ENCODE measurements at regions not wholly inside any gene's neighbourhood (a gene's known extent, or its start where the extent isn't known, plus 50 kb on each side); places are given as distances from the start of the nearest gene placed in this dataset.

DNA sequence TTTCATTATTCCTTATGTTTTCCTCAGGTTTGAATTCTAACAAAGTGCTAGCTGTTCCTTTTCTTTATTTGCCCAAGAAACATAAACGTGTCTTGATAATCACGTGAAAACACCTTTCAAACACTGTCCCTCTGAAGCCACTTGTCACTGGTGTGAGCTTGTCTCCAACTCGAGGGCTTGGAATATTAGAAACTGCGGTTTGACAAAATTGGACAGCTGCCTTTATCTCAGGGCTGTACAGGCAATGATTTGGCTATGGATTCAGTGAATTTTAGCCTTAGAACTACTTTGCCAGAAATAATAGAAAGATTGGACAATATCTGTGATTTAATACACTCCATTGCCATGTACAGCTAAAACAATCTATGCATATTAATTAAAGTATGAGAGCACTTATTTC, 763.0 kb upstream of the ACVR2A start:
- Histone ChIP-seq H3K27me3 (replicated peaks in 2 of 5; ENCODE audit: control insufficient read depth in 4 of 5, insufficient read depth in 5 of 5, low read length in 4 of 5) (no peaks in the 10 kb centered on the region), H3K36me3 (ENCODE audit: control insufficient read depth in 4 of 4, insufficient read depth in 4 of 4, low read length in 3 of 4) (no peaks in the 10 kb centered on the region), H3K4me3 (ENCODE audit: control insufficient read depth in 1 of 7, extremely low read depth in 1 of 7, insufficient read depth in 4 of 7, low read depth in 2 of 7, low read length in 6 of 7) (no peak overlapping the region), H3K27ac (ENCODE audit: insufficient read depth in 1 of 2, low read depth in 1 of 2, low read length in 2 of 2, poor library complexity in 1 of 2, severe bottlenecking in 2 of 2) (no peak overlapping the region), H3K9me3 (ENCODE audit: control extremely low read depth in 1 of 5, control insufficient read depth in 4 of 5, insufficient read depth in 2 of 5, low read depth in 1 of 5, low read length in 4 of 5) (no peaks in the 10 kb centered on the region), H3K4me1 (ENCODE audit: control extremely low read depth in 1 of 4, control insufficient read depth in 4 of 4, insufficient read depth in 4 of 4, low read length in 3 of 4) (no peaks in the 10 kb centered on the region)
- CTCF ChIA-PET, result interaction anchor here (0.7 to 4.8 kb wide), 7 partner anchors 13 to 843 kb away, joined by 3 to 57 read pairs (median 6); no protein-coding TSS in a partner anchor
- no peak for DNase-seq
- POLR2A ChIA-PET, result no interaction called here
- WGBS (ENCODE audit: insufficient coverage), result 80% methylated on average over 2 of the region's 4 CpGs

DNA sequence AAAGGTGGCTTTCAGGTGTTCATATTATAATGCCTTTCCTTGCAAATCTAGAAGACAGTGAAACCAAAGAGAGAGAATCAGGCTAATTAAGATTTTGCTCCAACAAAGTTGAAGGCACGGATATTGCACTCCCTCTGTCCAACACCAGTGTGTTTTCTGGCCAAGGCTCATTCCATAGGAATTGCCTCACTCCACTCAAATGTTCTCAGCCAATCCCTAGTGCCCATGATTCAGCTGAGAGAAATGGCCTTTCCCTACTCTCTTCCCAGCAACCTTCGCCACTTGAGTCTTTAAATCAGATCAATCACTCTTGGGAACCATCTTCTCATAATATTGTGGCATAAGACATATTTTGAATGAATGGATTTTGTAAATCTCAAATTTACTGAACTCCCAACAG, 768.2 kb upstream of the ACVR2A start:
- ChIA-PET CTCF (interaction anchor here (1.5 kb wide), 1 partner anchor 31 kb away, joined by 4 read pairs; no protein-coding TSS in a partner anchor), POLR2A (no interaction called here)
- Histone ChIP-seq H3K27ac (ENCODE audit: insufficient read depth in 1 of 2, low read depth in 1 of 2, low read length in 2 of 2, poor library complexity in 1 of 2, severe bottlenecking in 2 of 2) (no peak overlapping the region), H3K27me3 (replicated peaks in 2 of 5; ENCODE audit: control insufficient read depth in 4 of 5, insufficient read depth in 5 of 5, low read length in 4 of 5) (no peaks in the 10 kb centered on the region), H3K9me3 (ENCODE audit: control extremely low read depth in 1 of 5, control insufficient read depth in 4 of 5, insufficient read depth in 2 of 5, low read depth in 1 of 5, low read length in 4 of 5) (no peaks in the 10 kb centered on the region), H3K4me1 (ENCODE audit: control extremely low read depth in 1 of 4, control insufficient read depth in 4 of 4, insufficient read depth in 4 of 4, low read length in 3 of 4) (no peaks in the 10 kb centered on the region), H3K4me3 (ENCODE audit: control insufficient read depth in 1 of 7, extremely low read depth in 1 of 7, insufficient read depth in 4 of 7, low read depth in 2 of 7, low read length in 6 of 7) (no peak overlapping the region), H3K36me3 (ENCODE audit: control insufficient read depth in 4 of 4, insufficient read depth in 4 of 4, low read length in 3 of 4) (no peaks in the 10 kb centered on the region)
- DNase-seq, result no peak
- 100% methylated on average over 1 of the region's 2 CpGs for WGBS (ENCODE audit: insufficient coverage)

DNA sequence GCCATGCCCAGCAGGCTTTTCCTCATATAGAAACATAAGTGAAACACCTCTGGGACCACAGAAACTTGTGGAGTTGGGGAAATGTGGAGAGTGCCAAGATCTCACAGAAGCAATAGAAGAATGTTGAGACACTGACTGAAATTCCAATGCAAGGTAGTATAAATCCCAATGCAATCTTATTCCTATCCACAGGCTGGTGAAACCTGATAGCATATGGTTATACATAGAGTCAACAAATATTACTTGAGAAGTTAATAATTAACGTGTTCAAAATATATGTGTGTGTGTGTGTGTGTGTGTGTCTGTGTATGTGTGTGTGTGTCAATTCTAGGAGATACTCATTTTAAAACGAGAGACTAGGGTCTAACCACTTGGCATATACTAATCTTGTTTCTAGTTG, 776.8 kb upstream of the ACVR2A start:
- Histone ChIP-seq H3K4me1 (ENCODE audit: control extremely low read depth in 1 of 4, control insufficient read depth in 4 of 4, insufficient read depth in 4 of 4, low read length in 3 of 4) (no peaks in the 10 kb centered on the region), H3K27ac (ENCODE audit: insufficient read depth in 1 of 2, low read depth in 1 of 2, low read length in 2 of 2, poor library complexity in 1 of 2, severe bottlenecking in 2 of 2) (no peak overlapping the region), H3K36me3 (ENCODE audit: control insufficient read depth in 4 of 4, insufficient read depth in 4 of 4, low read length in 3 of 4) (no peaks in the 10 kb centered on the region), H3K27me3 (replicated peaks in 2 of 5; ENCODE audit: control insufficient read depth in 4 of 5, insufficient read depth in 5 of 5, low read length in 4 of 5) (peaks cover 0 to 2% (median 0%) of the 10 kb centered on the region in 5 experiments), H3K9me3 (ENCODE audit: control extremely low read depth in 1 of 5, control insufficient read depth in 4 of 5, insufficient read depth in 2 of 5, low read depth in 1 of 5, low read length in 4 of 5) (peaks cover 0 to 3% (median 0%) of the 10 kb centered on the region in 5 experiments), H3K4me3 (ENCODE audit: control insufficient read depth in 1 of 7, extremely low read depth in 1 of 7, insufficient read depth in 4 of 7, low read depth in 2 of 7, low read length in 6 of 7) (no peak overlapping the region)
- no CpG with 5 or more reads among the region's 2 CpGs for WGBS (ENCODE audit: insufficient coverage)
- no peak for DNase-seq
- CTCF ChIA-PET, result interaction anchor here (1.8 kb wide), 1 partner anchor 14 kb away, joined by 6 read pairs; no protein-coding TSS in a partner anchor
- POLR2A ChIA-PET, result no interaction called here

DNA sequence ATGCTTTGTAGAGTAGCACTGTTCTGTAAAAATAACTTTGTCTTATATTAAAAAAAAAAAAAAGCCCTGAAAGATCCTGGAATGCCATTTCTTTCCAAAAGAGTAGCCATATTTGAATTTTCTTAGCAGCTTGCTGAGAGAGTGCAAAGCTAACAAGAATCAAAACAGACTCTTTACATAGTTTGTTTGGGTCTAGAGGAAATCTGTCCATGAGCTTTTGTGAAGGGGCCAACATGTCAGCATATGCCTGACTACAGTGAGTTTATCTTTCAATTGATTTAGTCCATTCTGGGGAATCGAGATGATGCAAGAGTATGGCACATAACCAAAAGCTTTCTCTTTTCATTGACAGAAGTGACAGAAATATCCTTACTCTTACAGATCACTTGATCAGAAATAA, 777.7 kb upstream of the ACVR2A start:
- Histone ChIP-seq H3K4me1 (ENCODE audit: control extremely low read depth in 1 of 4, control insufficient read depth in 4 of 4, insufficient read depth in 4 of 4, low read length in 3 of 4) (no peaks in the 10 kb centered on the region), H3K9me3 (ENCODE audit: control extremely low read depth in 1 of 5, control insufficient read depth in 4 of 5, insufficient read depth in 2 of 5, low read depth in 1 of 5, low read length in 4 of 5) (peaks cover 0 to 3% (median 0%) of the 10 kb centered on the region in 5 experiments), H3K4me3 (ENCODE audit: control insufficient read depth in 1 of 7, extremely low read depth in 1 of 7, insufficient read depth in 4 of 7, low read depth in 2 of 7, low read length in 6 of 7) (no peak overlapping the region), H3K36me3 (ENCODE audit: control insufficient read depth in 4 of 4, insufficient read depth in 4 of 4, low read length in 3 of 4) (no peaks in the 10 kb centered on the region), H3K27ac (ENCODE audit: insufficient read depth in 1 of 2, low read depth in 1 of 2, low read length in 2 of 2, poor library complexity in 1 of 2, severe bottlenecking in 2 of 2) (no peak overlapping the region), H3K27me3 (replicated peaks in 2 of 5; ENCODE audit: control insufficient read depth in 4 of 5, insufficient read depth in 5 of 5, low read length in 4 of 5) (peaks cover 0 to 2% (median 0%) of the 10 kb centered on the region in 5 experiments)
- no CpG with 5 or more reads among the region's 1 CpG for WGBS (ENCODE audit: insufficient coverage)
- no peak for DNase-seq
- POLR2A ChIA-PET, result interaction anchor here (0.6 kb wide), 1 partner anchor 439 kb away, joined by 5 read pairs; no protein-coding TSS in a partner anchor
- CTCF ChIA-PET, result interaction anchor here (0.8 kb wide), 1 partner anchor 66 kb away, joined by 3 read pairs; no protein-coding TSS in a partner anchor

DNA sequence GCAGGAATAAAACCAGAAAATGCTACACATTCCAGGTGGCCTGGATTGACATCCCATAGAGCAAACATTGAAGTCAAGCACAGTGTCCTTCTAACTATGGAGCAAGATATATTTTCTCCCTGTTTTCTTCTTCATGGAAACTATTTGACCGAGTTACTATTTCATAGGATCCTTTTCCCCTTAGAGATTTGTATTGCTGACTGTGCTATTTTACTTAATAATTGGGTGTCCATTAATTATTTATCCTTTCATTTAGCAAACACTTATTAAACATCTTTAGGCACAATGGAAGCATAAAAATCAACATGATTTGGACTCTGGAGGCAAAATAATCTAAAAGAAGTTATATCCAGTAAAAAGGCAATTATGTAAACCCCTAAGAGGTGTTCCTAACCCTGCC, 782.8 kb upstream of the ACVR2A start:
- peaks cover 0 to 3% (median 0%) of the 10 kb centered on the region in 5 experiments for H3K9me3 ChIP-seq (ENCODE audit: control extremely low read depth in 1 of 5, control insufficient read depth in 4 of 5, insufficient read depth in 2 of 5, low read depth in 1 of 5, low read length in 4 of 5)
- ChIA-PET CTCF (interaction anchor here (1.3 kb wide), 1 partner anchor 18 kb away, joined by 4 read pairs; no protein-coding TSS in a partner anchor), POLR2A (no interaction called here)
- DNase-seq, result no peak
- H3K27ac ChIP-seq (ENCODE audit: insufficient read depth in 1 of 2, low read depth in 1 of 2, low read length in 2 of 2, poor library complexity in 1 of 2, severe bottlenecking in 2 of 2), result no peak overlapping the region
- no peaks in the 10 kb centered on the region for H3K27me3 ChIP-seq (replicated peaks in 2 of 5; ENCODE audit: control insufficient read depth in 4 of 5, insufficient read depth in 5 of 5, low read length in 4 of 5)
- no peaks in the 10 kb centered on the region for H3K36me3 ChIP-seq (ENCODE audit: control insufficient read depth in 4 of 4, insufficient read depth in 4 of 4, low read length in 3 of 4)
- no peak overlapping the region for H3K4me3 ChIP-seq (ENCODE audit: control insufficient read depth in 1 of 7, extremely low read depth in 1 of 7, insufficient read depth in 4 of 7, low read depth in 2 of 7, low read length in 6 of 7)
- H3K4me1 ChIP-seq (ENCODE audit: control extremely low read depth in 1 of 4, control insufficient read depth in 4 of 4, insufficient read depth in 4 of 4, low read length in 3 of 4), result no peaks in the 10 kb centered on the region
- no CpG with 5 or more reads among the region's 1 CpG for WGBS (ENCODE audit: insufficient coverage)

DNA sequence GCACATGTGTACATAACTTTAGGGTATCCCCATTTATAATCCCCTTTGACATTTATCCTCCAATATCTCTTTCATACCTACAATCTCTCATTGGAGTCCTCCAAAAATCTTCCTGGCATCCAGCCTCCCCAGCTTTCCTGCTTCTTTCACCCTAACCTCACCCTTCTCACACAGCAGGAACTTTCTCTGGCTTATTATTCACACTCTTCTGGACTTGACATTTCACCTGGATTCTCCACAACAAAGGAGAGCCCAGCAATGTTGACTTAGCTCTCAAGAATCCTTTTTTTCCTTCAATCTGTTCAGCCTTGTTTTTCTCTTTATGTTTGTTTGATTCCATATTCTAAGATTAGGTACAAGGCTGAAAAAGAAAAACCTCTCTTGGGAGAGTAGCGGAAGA, 783.6 kb upstream of the ACVR2A start:
- Histone ChIP-seq H3K27ac (ENCODE audit: insufficient read depth in 1 of 2, low read depth in 1 of 2, low read length in 2 of 2, poor library complexity in 1 of 2, severe bottlenecking in 2 of 2) (no peak overlapping the region), H3K36me3 (ENCODE audit: control insufficient read depth in 4 of 4, insufficient read depth in 4 of 4, low read length in 3 of 4) (no peaks in the 10 kb centered on the region), H3K9me3 (ENCODE audit: control extremely low read depth in 1 of 5, control insufficient read depth in 4 of 5, insufficient read depth in 2 of 5, low read depth in 1 of 5, low read length in 4 of 5) (peaks cover 0 to 3% (median 0%) of the 10 kb centered on the region in 5 experiments), H3K4me3 (ENCODE audit: control insufficient read depth in 1 of 7, extremely low read depth in 1 of 7, insufficient read depth in 4 of 7, low read depth in 2 of 7, low read length in 6 of 7) (no peak overlapping the region), H3K4me1 (ENCODE audit: control extremely low read depth in 1 of 4, control insufficient read depth in 4 of 4, insufficient read depth in 4 of 4, low read length in 3 of 4) (no peaks in the 10 kb centered on the region), H3K27me3 (replicated peaks in 2 of 5; ENCODE audit: control insufficient read depth in 4 of 5, insufficient read depth in 5 of 5, low read length in 4 of 5) (no peaks in the 10 kb centered on the region)
- ChIA-PET POLR2A (no interaction called here), CTCF (no interaction called here)
- WGBS (ENCODE audit: insufficient coverage), result no CpG with 5 or more reads among the region's 1 CpG
- no peak for DNase-seq

DNA sequence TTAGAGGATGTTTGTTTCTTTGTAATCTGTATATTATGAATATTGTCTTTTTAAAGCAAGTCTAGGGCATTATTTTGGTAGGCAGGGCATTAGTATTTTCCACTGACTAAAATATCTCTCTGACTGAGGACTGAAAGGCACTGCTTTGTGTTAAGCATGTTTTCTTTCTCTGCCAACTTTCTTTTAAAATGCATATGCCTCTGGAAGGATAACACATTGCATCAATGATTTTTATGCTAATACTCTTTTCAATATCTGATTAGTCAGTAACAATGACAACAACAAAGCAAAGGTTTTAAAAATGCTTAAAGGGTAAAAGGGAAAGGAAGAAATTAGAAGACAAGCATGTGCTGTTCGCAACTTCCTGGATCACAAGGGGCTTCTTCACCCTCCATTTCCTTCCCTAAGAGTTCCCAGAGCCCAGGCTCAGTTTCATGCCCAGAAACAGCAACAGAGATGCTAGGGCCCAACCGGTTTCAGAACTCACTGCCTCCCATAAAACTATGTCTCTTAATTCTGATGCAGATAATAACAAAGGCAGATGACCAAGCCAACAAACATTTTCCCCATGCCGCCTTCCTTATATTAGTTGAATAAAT, 786.8 kb upstream of the ACVR2A start:
- no peaks in the 10 kb centered on the region for H3K36me3 ChIP-seq (ENCODE audit: control insufficient read depth in 4 of 4, insufficient read depth in 4 of 4, low read length in 3 of 4)
- DNase-seq, result no peak
- no peak overlapping the region for H3K27ac ChIP-seq (ENCODE audit: insufficient read depth in 1 of 2, low read depth in 1 of 2, low read length in 2 of 2, poor library complexity in 1 of 2, severe bottlenecking in 2 of 2)
- no peaks in the 10 kb centered on the region for H3K27me3 ChIP-seq (replicated peaks in 2 of 5; ENCODE audit: control insufficient read depth in 4 of 5, insufficient read depth in 5 of 5, low read length in 4 of 5)
- H3K9me3 ChIP-seq (ENCODE audit: control extremely low read depth in 1 of 5, control insufficient read depth in 4 of 5, insufficient read depth in 2 of 5, low read depth in 1 of 5, low read length in 4 of 5), result no peaks in the 10 kb centered on the region
- WGBS (ENCODE audit: insufficient coverage), result 100% methylated on average over 1 of the region's 3 CpGs
- ChIA-PET POLR2A (no interaction called here), CTCF (interaction anchor here (0.5 to 1.7 kb wide), 2 partner anchors 10 to 888 kb away, joined by 3 to 4 read pairs; no protein-coding TSS in a partner anchor)
- no peak overlapping the region for H3K4me3 ChIP-seq (ENCODE audit: control insufficient read depth in 1 of 7, extremely low read depth in 1 of 7, insufficient read depth in 4 of 7, low read depth in 2 of 7, low read length in 6 of 7)
- H3K4me1 ChIP-seq (ENCODE audit: control extremely low read depth in 1 of 4, control insufficient read depth in 4 of 4, insufficient read depth in 4 of 4, low read length in 3 of 4), result no peaks in the 10 kb centered on the region

Measured in common myeloid progenitor, CD34-positive (primary cell).